ENCODE measurements at regions not wholly inside any gene's neighbourhood (a gene's known extent, or its start where the extent isn't known, plus 50 kb on each side); places are given as distances from the start of the nearest gene placed in this dataset.
"Not testable (repeated sequence)": the region's sequence is repeated elsewhere in the genome, so short reads cannot be mapped to it uniquely, and the experiment has no call there.

- intact Hi-C loops (cut with DNase I; ENCODE audit: low total_unique reads): no loop called here
- no peak for TF ChIP-seq CTCF (IDR thresholded peaks at IDR 0.05)
- no peak for DNase-seq (ENCODE audit: low spot score in 2 of 2)
- H3K4me3 ChIP-seq (ENCODE audit: low read depth, poor library complexity, severe bottlenecking): no peak overlapping the region
- 85 to 87% methylated on average over 9 of the region's 9 CpGs for WGBS, 2 donors
Observed at GRCh38 chr16:29321585-29321984, 84.9 kb downstream of the NPIPB11 start.

- no peak for DNase-seq (ENCODE audit: low spot score in 2 of 2)
- 94 to 98% methylated on average over 11 to 17 of the region's 18 CpGs for WGBS, 2 donors
- no peak overlapping the region for H3K4me3 ChIP-seq (ENCODE audit: low read depth, poor library complexity, severe bottlenecking)
- TF ChIP-seq CTCF (IDR thresholded peaks at IDR 0.05): no peak
- no peak for TF ChIP-seq POLR2A (IDR thresholded peaks at IDR 0.05)
- intact Hi-C loops (cut with DNase I; ENCODE audit: low total_unique reads): no loop called here
Observed at GRCh38 chr16:29321000-29321393, 85.5 kb downstream of the NPIPB11 start.

- WGBS, 2 donors: 90 to 93% methylated on average over 14 of the region's 14 CpGs
- TF ChIP-seq CTCF (IDR thresholded peaks at IDR 0.05) (no peak), POLR2A (IDR thresholded peaks at IDR 0.05) (no peak)
- peak in 1 of 2 donors; percentile 75 for DNase-seq (ENCODE audit: low spot score in 2 of 2)
- no peak overlapping the region for H3K4me3 ChIP-seq (ENCODE audit: low read depth, poor library complexity, severe bottlenecking)
- intact Hi-C loops (cut with DNase I; ENCODE audit: low total_unique reads): no loop called here
Observed at GRCh38 chr16:29320274-29320999, 86.1 kb downstream of the NPIPB11 start.

- 91 to 96% methylated on average over 10 of the region's 10 CpGs for WGBS, 2 donors
Observed at GRCh38 chr16:29319726-29320125, 86.8 kb downstream of the NPIPB11 start.

GRCh38 chr16:29318561-29318968, 87.9 kb downstream of the NPIPB11 start:
- H3K4me3 ChIP-seq (ENCODE audit: low read depth, poor library complexity, severe bottlenecking); intact Hi-C loops (cut with DNase I; ENCODE audit: low total_unique reads): not testable (repeated sequence)
- peak in 1 of 2 donors; percentile 89 for DNase-seq (ENCODE audit: low spot score in 2 of 2)
- 47 to 52% methylated on average over 10 of the region's 10 CpGs for WGBS, 2 donors

More at GRCh38 chr16:29319726-29320125, 86.8 kb downstream of the NPIPB11 start:
- intact Hi-C loops (cut with DNase I; ENCODE audit: low total_unique reads): no loop called here
- no peak overlapping the region for H3K4me3 ChIP-seq (ENCODE audit: low read depth, poor library complexity, severe bottlenecking)
- peak in 1 of 2 donors; percentile 62 for DNase-seq (ENCODE audit: low spot score in 2 of 2)
- no peak for TF ChIP-seq CTCF (IDR thresholded peaks at IDR 0.05)
- TF ChIP-seq POLR2A (IDR thresholded peaks at IDR 0.05): no peak

GRCh38 chr16:29318037-29318436, 88.5 kb downstream of the NPIPB11 start:
- DNase-seq (ENCODE audit: low spot score in 2 of 2): peak in 1 of 2 donors; percentile 83

More at GRCh38 chr16:29318037-29318436, 88.5 kb downstream of the NPIPB11 start:
- no peak for TF ChIP-seq POLR2A (IDR thresholded peaks at IDR 0.05)
- TF ChIP-seq CTCF (IDR thresholded peaks at IDR 0.05): no peak
- H3K4me3 ChIP-seq (ENCODE audit: low read depth, poor library complexity, severe bottlenecking): no peak overlapping the region
- WGBS, 2 donors: 92 to 97% methylated on average over 16 of the region's 16 CpGs
- intact Hi-C loops (cut with DNase I; ENCODE audit: low total_unique reads): no loop called here
